ENCODE measurements at regions not wholly inside any gene's neighbourhood (a gene's known extent, or its start where the extent isn't known, plus 50 kb on each side); places are given as distances from the start of the nearest gene placed in this dataset.

- TF ChIP-seq POLR2A (IDR thresholded peaks at IDR 0.05) = no peak
- TF ChIP-seq, protein P1, sequence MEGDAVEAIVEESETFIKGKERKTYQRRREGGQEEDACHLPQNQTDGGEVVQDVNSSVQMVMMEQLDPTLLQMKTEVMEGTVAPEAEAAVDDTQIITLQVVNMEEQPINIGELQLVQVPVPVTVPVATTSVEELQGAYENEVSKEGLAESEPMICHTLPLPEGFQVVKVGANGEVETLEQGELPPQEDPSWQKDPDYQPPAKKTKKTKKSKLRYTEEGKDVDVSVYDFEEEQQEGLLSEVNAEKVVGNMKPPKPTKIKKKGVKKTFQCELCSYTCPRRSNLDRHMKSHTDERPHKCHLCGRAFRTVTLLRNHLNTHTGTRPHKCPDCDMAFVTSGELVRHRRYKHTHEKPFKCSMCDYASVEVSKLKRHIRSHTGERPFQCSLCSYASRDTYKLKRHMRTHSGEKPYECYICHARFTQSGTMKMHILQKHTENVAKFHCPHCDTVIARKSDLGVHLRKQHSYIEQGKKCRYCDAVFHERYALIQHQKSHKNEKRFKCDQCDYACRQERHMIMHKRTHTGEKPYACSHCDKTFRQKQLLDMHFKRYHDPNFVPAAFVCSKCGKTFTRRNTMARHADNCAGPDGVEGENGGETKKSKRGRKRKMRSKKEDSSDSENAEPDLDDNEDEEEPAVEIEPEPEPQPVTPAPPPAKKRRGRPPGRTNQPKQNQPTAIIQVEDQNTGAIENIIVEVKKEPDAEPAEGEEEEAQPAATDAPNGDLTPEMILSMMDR (IDR thresholded peaks at IDR 0.05) = no peak
Measured at GRCh38 chr17:79280010-79280409, 205.4 kb downstream of the ENGASE start.

Measured in uterus (tissue), 2 donors.